ENCODE measurements at regions not wholly inside any gene's neighbourhood (a gene's known extent, or its start where the extent isn't known, plus 50 kb on each side); places are given as distances from the start of the nearest gene placed in this dataset.

GRCh38 chr12:17411662-17412061 is 678.3 kb downstream of the RERGL start:
- TF ChIP-seq, protein P1, sequence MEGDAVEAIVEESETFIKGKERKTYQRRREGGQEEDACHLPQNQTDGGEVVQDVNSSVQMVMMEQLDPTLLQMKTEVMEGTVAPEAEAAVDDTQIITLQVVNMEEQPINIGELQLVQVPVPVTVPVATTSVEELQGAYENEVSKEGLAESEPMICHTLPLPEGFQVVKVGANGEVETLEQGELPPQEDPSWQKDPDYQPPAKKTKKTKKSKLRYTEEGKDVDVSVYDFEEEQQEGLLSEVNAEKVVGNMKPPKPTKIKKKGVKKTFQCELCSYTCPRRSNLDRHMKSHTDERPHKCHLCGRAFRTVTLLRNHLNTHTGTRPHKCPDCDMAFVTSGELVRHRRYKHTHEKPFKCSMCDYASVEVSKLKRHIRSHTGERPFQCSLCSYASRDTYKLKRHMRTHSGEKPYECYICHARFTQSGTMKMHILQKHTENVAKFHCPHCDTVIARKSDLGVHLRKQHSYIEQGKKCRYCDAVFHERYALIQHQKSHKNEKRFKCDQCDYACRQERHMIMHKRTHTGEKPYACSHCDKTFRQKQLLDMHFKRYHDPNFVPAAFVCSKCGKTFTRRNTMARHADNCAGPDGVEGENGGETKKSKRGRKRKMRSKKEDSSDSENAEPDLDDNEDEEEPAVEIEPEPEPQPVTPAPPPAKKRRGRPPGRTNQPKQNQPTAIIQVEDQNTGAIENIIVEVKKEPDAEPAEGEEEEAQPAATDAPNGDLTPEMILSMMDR (IDR thresholded peaks at IDR 0.05; ENCODE audit: low read depth, low read length, poor library complexity, severe bottlenecking) = no peak
- TF ChIP-seq EZH2phosphoT487 (IDR thresholded peaks at IDR 0.05; ENCODE audit: borderline replicate concordance, low read length) = no peak
- Histone ChIP-seq H3K4me3 (ENCODE audit: low read length) (no peak overlapping the region), H3K4me2 (ENCODE audit: low read length) (no peak overlapping the region), H3K79me2 (ENCODE audit: control insufficient read depth, low read length) (no peaks in the 10 kb centered on the region), H3K4me1 (ENCODE audit: control insufficient read depth, low read length) (no peaks in the 10 kb centered on the region), H4K20me1 (ENCODE audit: control insufficient read depth, insufficient read depth, low read depth, low read length) (no peaks in the 10 kb centered on the region), H3F3A (ENCODE audit: control insufficient read depth, insufficient read depth) (no peaks in the 10 kb centered on the region), H3K9me2 (replicated peaks; ENCODE audit: control insufficient read depth, low read length) (no peaks in the 10 kb centered on the region), H3K27ac (ENCODE audit: low read depth, low read length) (no peak overlapping the region), H3K27me3 (ENCODE audit: control insufficient read depth, low read length) (no peaks in the 10 kb centered on the region), H3K9me3 (ENCODE audit: control insufficient read depth, insufficient read depth, low read length) (no peaks in the 10 kb centered on the region; the same call in none of the 2 replicates), H3K36me3 (ENCODE audit: control insufficient read depth, low read length) (no peaks in the 10 kb centered on the region)

DNA sequence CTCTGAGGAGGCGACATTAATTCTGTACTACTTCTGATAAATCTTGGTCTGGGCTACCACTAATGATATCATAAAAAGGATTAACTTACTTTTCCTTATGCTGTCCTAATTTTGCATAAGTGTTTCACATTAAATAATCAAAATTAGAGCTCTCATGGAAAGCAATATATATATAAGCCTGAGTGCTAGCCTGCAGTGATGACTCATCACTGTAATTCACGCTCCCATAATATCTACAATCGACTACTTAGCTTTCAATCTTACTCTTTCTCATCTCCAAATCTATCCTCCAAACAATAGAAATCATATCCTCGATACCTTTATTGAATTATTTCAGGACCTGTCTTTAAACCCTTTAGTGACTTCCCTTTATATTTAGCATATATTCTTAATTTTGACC is 701.3 kb downstream of the RERGL start:
- H3K27me3 ChIP-seq (ENCODE audit: control insufficient read depth, low read length) = no peaks in the 10 kb centered on the region
- no peak overlapping the region for H3K27ac ChIP-seq (ENCODE audit: low read depth, low read length)
- no peaks in the 10 kb centered on the region for H3K36me3 ChIP-seq (ENCODE audit: control insufficient read depth, low read length)
- TF ChIP-seq, protein P1 (IDR thresholded peaks at IDR 0.05; ENCODE audit: low read depth, low read length, poor library complexity, severe bottlenecking) = no peak
- TF ChIP-seq EZH2phosphoT487 (IDR thresholded peaks at IDR 0.05; ENCODE audit: borderline replicate concordance, low read length) = no peak
- H3K4me1 ChIP-seq (ENCODE audit: control insufficient read depth, low read length) = no peaks in the 10 kb centered on the region
- H3K79me2 ChIP-seq (ENCODE audit: control insufficient read depth, low read length) = no peaks in the 10 kb centered on the region
- H3K9me3 ChIP-seq (ENCODE audit: control insufficient read depth, insufficient read depth, low read length) = no peaks in the 10 kb centered on the region; the same call in 1 of the 2 replicates
- H3K4me3 ChIP-seq (ENCODE audit: low read length) = no peak overlapping the region
- H4K20me1 ChIP-seq (ENCODE audit: control insufficient read depth, insufficient read depth, low read depth, low read length) = no peaks in the 10 kb centered on the region
- no peaks in the 10 kb centered on the region for H3F3A ChIP-seq (ENCODE audit: control insufficient read depth, insufficient read depth)
- no peak overlapping the region for H3K4me2 ChIP-seq (ENCODE audit: low read length)
- no peaks in the 10 kb centered on the region for H3K9me2 ChIP-seq (replicated peaks; ENCODE audit: control insufficient read depth, low read length)

DNA sequence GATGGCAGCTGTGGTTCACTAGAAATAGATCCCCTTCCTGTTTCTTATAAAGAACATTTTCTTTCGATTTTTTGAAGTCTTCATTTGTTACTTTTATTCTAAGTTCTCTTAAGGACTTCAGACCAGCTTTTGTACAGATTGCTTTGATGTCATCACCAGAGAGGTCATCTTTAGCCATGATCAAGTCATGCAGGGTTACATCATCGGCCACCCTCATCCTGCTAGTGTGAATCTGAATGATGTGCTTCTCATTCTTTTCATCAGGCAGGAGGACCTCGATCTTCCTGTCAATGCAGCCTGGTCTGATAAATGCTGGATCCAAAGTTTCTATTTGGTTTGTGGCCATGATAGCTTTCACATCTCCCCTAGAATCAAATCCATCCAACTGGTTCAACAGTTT is 706.7 kb downstream of the RERGL start:
- no peaks in the 10 kb centered on the region for H3K27me3 ChIP-seq (ENCODE audit: control insufficient read depth, low read length)
- H4K20me1 ChIP-seq (ENCODE audit: control insufficient read depth, insufficient read depth, low read depth, low read length) = no peaks in the 10 kb centered on the region
- TF ChIP-seq, protein P1 (IDR thresholded peaks at IDR 0.05; ENCODE audit: low read depth, low read length, poor library complexity, severe bottlenecking) = no peak
- TF ChIP-seq EZH2phosphoT487 (IDR thresholded peaks at IDR 0.05; ENCODE audit: borderline replicate concordance, low read length) = no peak
- H3K36me3 ChIP-seq (ENCODE audit: control insufficient read depth, low read length) = no peaks in the 10 kb centered on the region
- no peak overlapping the region for H3K4me3 ChIP-seq (ENCODE audit: low read length)
- no peaks in the 10 kb centered on the region for H3K9me2 ChIP-seq (replicated peaks; ENCODE audit: control insufficient read depth, low read length)
- no peaks in the 10 kb centered on the region for H3K79me2 ChIP-seq (ENCODE audit: control insufficient read depth, low read length)
- H3K9me3 ChIP-seq (ENCODE audit: control insufficient read depth, insufficient read depth, low read length) = no peaks in the 10 kb centered on the region
- no peak overlapping the region for H3K4me2 ChIP-seq (ENCODE audit: low read length)
- no peaks in the 10 kb centered on the region for H3K4me1 ChIP-seq (ENCODE audit: control insufficient read depth, low read length)
- H3K27ac ChIP-seq (ENCODE audit: low read depth, low read length) = no peak overlapping the region
- no peaks in the 10 kb centered on the region for H3F3A ChIP-seq (ENCODE audit: control insufficient read depth, insufficient read depth)

GRCh38 chr12:17381211-17381610 is 708.8 kb downstream of the RERGL start:
- no peak for TF ChIP-seq EZH2phosphoT487 (IDR thresholded peaks at IDR 0.05; ENCODE audit: borderline replicate concordance, low read length)
- TF ChIP-seq, protein P1 (IDR thresholded peaks at IDR 0.05; ENCODE audit: low read depth, low read length, poor library complexity, severe bottlenecking) = no peak
- Histone ChIP-seq H3K36me3 (ENCODE audit: control insufficient read depth, low read length) (no peaks in the 10 kb centered on the region), H3K79me2 (ENCODE audit: control insufficient read depth, low read length) (no peaks in the 10 kb centered on the region), H3K4me2 (ENCODE audit: low read length) (no peak overlapping the region), H3K4me3 (ENCODE audit: low read length) (no peak overlapping the region), H3K27ac (ENCODE audit: low read depth, low read length) (no peak overlapping the region), H3K9me2 (replicated peaks; ENCODE audit: control insufficient read depth, low read length) (no peaks in the 10 kb centered on the region), H3K9me3 (ENCODE audit: control insufficient read depth, insufficient read depth, low read length) (no peaks in the 10 kb centered on the region), H4K20me1 (ENCODE audit: control insufficient read depth, insufficient read depth, low read depth, low read length) (no peaks in the 10 kb centered on the region), H3F3A (ENCODE audit: control insufficient read depth, insufficient read depth) (no peaks in the 10 kb centered on the region), H3K27me3 (ENCODE audit: control insufficient read depth, low read length) (no peaks in the 10 kb centered on the region), H3K4me1 (ENCODE audit: control insufficient read depth, low read length) (no peaks in the 10 kb centered on the region)
